PC-3 (cell line): ENCODE measurements at regions not wholly inside any gene's neighbourhood (a gene's known extent, or its start where the extent isn't known, plus 50 kb on each side); places are given as distances from the start of the nearest gene placed in this dataset.

Experiments used
- ATAC-seq: fragments of 200-7000 bp; cut with Tn5 transposase; 2 replicates; pipeline ENCODE4 v1.9.1; 2020; ENCODE audit warnings: mild to moderate bottlenecking, moderate library complexity
- BruUV-seq: library from RNA; stranded (reverse); fragments of 400-500 nt; replicated peaks from 2 replicates; lab custom pipeline; 2021; lab: Mats Ljungman, UMichigan
- CTCF ChIA-PET: fragments of 300-600 bp; sonication (Branson Sonifier 250); formaldehyde crosslinking; loops from one replicate; lab custom pipeline; 2022; ENCODE audit warnings: antibody characterized with exemption; lab: Charles Lee
- POLR2A ChIA-PET: fragments of 300-600 bp; sonication (Branson Sonifier 250); formaldehyde crosslinking; loops from one replicate; lab custom pipeline; 2022; ENCODE audit warnings: antibody characterized with exemption; ENCODE audit not compliant: unreplicated experiment; lab: Charles Lee
- DNase-seq: peaks from one replicate; pipeline ENCODE4 v3.0.0-alpha.2; 2015
- H2AFZ ChIP-seq: fragments of 300-600 bp; sonication (generic); 2 replicates; pipeline ENCODE4 v1.6.0; 2016; ENCODE audit warnings: antibody characterized with exemption, low read length
- H3F3A ChIP-seq: fragments of 300-600 bp; sonication (generic); one replicate; pipeline ENCODE4 v1.6.0; 2017; ENCODE audit warnings: antibody characterized with exemption, low read length, control low read depth, mild to moderate bottlenecking; ENCODE audit not compliant: unreplicated experiment
- H3K27ac ChIP-seq: fragments of 300-600 bp; sonication (generic); 2 replicates; pipeline ENCODE4 v1.5.1; 2016; ENCODE audit warnings: mild to moderate bottlenecking, low read length
- H3K27me3 ChIP-seq: fragments of 300-600 bp; sonication (generic); 2 replicates; pipeline ENCODE4 v1.6.1; 2016; ENCODE audit warnings: low read length, mixed read lengths
- H3K36me3 ChIP-seq: fragments of 300-600 bp; sonication (generic); 2 replicates; pipeline ENCODE4 v1.6.1; 2016; ENCODE audit warnings: low read depth, mixed run types, low read length, mixed read lengths
- H3K4me1 ChIP-seq: fragments of 300-600 bp; sonication (generic); 2 replicates; pipeline ENCODE4 v1.5.1; 2016; ENCODE audit warnings: low read length; ENCODE audit not compliant: insufficient read depth
- H3K4me2 ChIP-seq: fragments of 300-600 bp; sonication (generic); 2 replicates; pipeline ENCODE4 v1.6.0; 2016; ENCODE audit warnings: low read length
- H3K4me3 ChIP-seq: fragments of 300-600 bp; sonication (generic); 2 replicates; pipeline ENCODE4 v1.5.1; 2016; ENCODE audit warnings: mild to moderate bottlenecking, low read length, mixed read lengths
- H3K79me2 ChIP-seq: fragments of 300-600 bp; sonication (generic); 2 replicates; pipeline ENCODE4 v1.6.1; 2017; ENCODE audit warnings: low read length, mixed read lengths
- H3K9ac ChIP-seq: fragments of 300-600 bp; sonication (generic); 2 replicates; pipeline ENCODE4 v1.6.0; 2016; ENCODE audit warnings: mild to moderate bottlenecking, low read length
- H3K9me2 ChIP-seq: fragments of 300-600 bp; sonication (generic); replicated peaks from 2 replicates; pipeline ENCODE4 v1.6.1; 2016; ENCODE audit warnings: mixed run types, low read length, mixed read lengths
- H3K9me3 ChIP-seq: fragments of 300-600 bp; sonication (generic); 2 replicates; pipeline ENCODE4 v1.6.1; 2016; ENCODE audit warnings: low read length, mixed read lengths
- H4K20me1 ChIP-seq: fragments of 300-600 bp; sonication (generic); 2 replicates; pipeline ENCODE4 v1.6.1; 2016; ENCODE audit warnings: low read length, mixed read lengths
- CTCF ChIP-seq: fragments of 300-600 bp; sonication (generic); conservative IDR thresholded peaks from 2 replicates; pipeline ENCODE4 v1.5.1; 2017; ENCODE audit warnings: antibody characterized with exemption, low read depth, mild to moderate bottlenecking, low read length
- EZH2 ChIP-seq: fragments of 300-600 bp; sonication (generic); IDR thresholded peaks from one replicate; pipeline ENCODE4 v1.6.1; 2017; ENCODE audit warnings: antibody characterized with exemption, mild to moderate bottlenecking, low read length; ENCODE audit not compliant: unreplicated experiment
- EZH2phosphoT487 ChIP-seq: fragments of 300-600 bp; sonication (generic); IDR thresholded peaks from 2 replicates; pipeline ENCODE4 v1.6.1; 2018; ENCODE audit warnings: mild to moderate bottlenecking, antibody characterized with exemption, low read length, borderline replicate concordance
- intact Hi-C: fragments of 100-400 bp; cut with micrococcal nuclease; formaldehyde crosslinking; loops from 2 replicates; pipeline ENCODE4 v1.9.0; 2023

GRCh38 chr3:152641198-152641597 is 193.7 kb upstream of the P2RY1 start:
- Histone ChIP-seq H3K79me2 (no peaks in the 10 kb centered on the region), H3K36me3 (no peaks in the 10 kb centered on the region), H3K4me3 (no peak overlapping the region), H3K9me2 (no peaks in the 10 kb centered on the region), H3K4me1 (no peaks in the 10 kb centered on the region), H3K27me3 (peaks cover 48% of the 10 kb centered on the region), H4K20me1 (no peaks in the 10 kb centered on the region), H3K9ac (no peak overlapping the region), H3K9me3 (no peaks in the 10 kb centered on the region), H3F3A (no peaks in the 10 kb centered on the region), H2AFZ (no peak overlapping the region), H3K27ac (no peak overlapping the region), H3K4me2 (no peak overlapping the region)
- POLR2A ChIA-PET, result no interaction called here
- intact Hi-C loops, result no loop called here
- CTCF ChIA-PET, result no interaction called here
- BruUV-seq, result no TSS peak
- DNase-seq (no peak), ATAC-seq (no peak)
- TF ChIP-seq CTCF, result no peak
- TF ChIP-seq EZH2phosphoT487, result no peak
- no peak for TF ChIP-seq EZH2

- no peak overlapping the region for H3K4me3 ChIP-seq
- POLR2A ChIA-PET, result no interaction called here
- no peak for TF ChIP-seq CTCF
- no peak for TF ChIP-seq EZH2phosphoT487
- TF ChIP-seq EZH2, result no peak
- H4K20me1 ChIP-seq, result no peaks in the 10 kb centered on the region
- BruUV-seq, result no TSS peak
- H3F3A ChIP-seq, result no peaks in the 10 kb centered on the region
- H3K27me3 ChIP-seq, result peaks cover 48% of the 10 kb centered on the region
- no peaks in the 10 kb centered on the region for H3K4me1 ChIP-seq
- H3K9me3 ChIP-seq, result no peaks in the 10 kb centered on the region
- H2AFZ ChIP-seq, result no peak overlapping the region
- ATAC-seq (no peak), DNase-seq (no peak)
- no peak overlapping the region for H3K9ac ChIP-seq
- no peaks in the 10 kb centered on the region for H3K36me3 ChIP-seq
- H3K4me2 ChIP-seq, result no peak overlapping the region
- H3K79me2 ChIP-seq, result no peaks in the 10 kb centered on the region
- H3K27ac ChIP-seq, result no peak overlapping the region
- intact Hi-C loops, result no loop called here
- CTCF ChIA-PET, result no interaction called here
- H3K9me2 ChIP-seq, result no peaks in the 10 kb centered on the region
These were observed 192.3 kb upstream of the P2RY1 start for GRCh38 chr3:152642658-152643057.

GRCh38 chr3:152644478-152644877 is 190.5 kb upstream of the P2RY1 start:
- H3K27ac ChIP-seq, result no peak overlapping the region
- CTCF ChIA-PET, result no interaction called here
- H3K9me2 ChIP-seq, result no peaks in the 10 kb centered on the region
- H3K9ac ChIP-seq, result no peak overlapping the region
- intact Hi-C loops, result no loop called here
- TF ChIP-seq CTCF (no peak), EZH2 (no peak)
- no peak for DNase-seq
- no peaks in the 10 kb centered on the region for H3K9me3 ChIP-seq
- BruUV-seq, result no TSS peak
- H3K4me3 ChIP-seq, result no peak overlapping the region
- POLR2A ChIA-PET, result no interaction called here
- H2AFZ ChIP-seq, result no peak overlapping the region
- H3K79me2 ChIP-seq, result no peaks in the 10 kb centered on the region
- no peak overlapping the region for H3K4me2 ChIP-seq
- H3K27me3 ChIP-seq, result peaks cover 47% of the 10 kb centered on the region
- no peaks in the 10 kb centered on the region for H3F3A ChIP-seq
- ATAC-seq, result no peak
- H3K36me3 ChIP-seq, result no peaks in the 10 kb centered on the region
- H3K4me1 ChIP-seq, result no peaks in the 10 kb centered on the region
- H4K20me1 ChIP-seq, result no peaks in the 10 kb centered on the region
